ENCODE measurements at regions not wholly inside any gene's neighbourhood (a gene's known extent, or its start where the extent isn't known, plus 50 kb on each side); places are given as distances from the start of the nearest gene placed in this dataset.

- H3K36me3 Mint-ChIP-seq: no peaks in the 10 kb centered on the region
- no peak overlapping the region for H3K27ac Mint-ChIP-seq
- H3K9me3 Mint-ChIP-seq: peaks cover 4 to 7% of the 10 kb centered on the region in 2 donors
- no peak for ATAC-seq
- no peak for DNase-seq (ENCODE audit: low spot score in 2 of 2)
Observed at GRCh38 chr3:117752984-117753717, 1043.6 kb downstream of the TUSC7 start.

DNA sequence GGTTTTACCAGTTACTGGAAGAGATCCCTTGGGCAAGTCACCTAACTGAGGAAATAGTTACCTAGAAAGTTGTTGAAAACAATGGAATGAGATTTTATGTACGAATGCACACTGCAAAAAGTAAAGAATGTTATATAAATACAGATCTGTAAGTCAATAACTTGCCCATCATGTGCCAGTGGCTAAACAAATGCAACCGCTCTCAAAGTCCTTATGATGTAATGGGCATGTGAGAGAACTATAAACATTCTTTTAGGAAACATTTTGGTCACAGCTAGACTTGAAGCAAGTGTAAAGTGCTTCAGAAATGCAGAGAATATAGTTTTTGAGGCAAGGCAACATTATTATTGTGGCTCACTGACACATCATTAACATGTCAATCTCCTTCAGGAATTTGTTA is 1044.5 kb downstream of the TUSC7 start:
- no peak for ATAC-seq
- Mint-ChIP-seq H3K27ac (no peak overlapping the region), H3K36me3 (no peaks in the 10 kb centered on the region), H3K9me3 (peaks cover 4 to 7% of the 10 kb centered on the region in 2 donors)
- DNase-seq (ENCODE audit: low spot score in 2 of 2): no peak

DNA sequence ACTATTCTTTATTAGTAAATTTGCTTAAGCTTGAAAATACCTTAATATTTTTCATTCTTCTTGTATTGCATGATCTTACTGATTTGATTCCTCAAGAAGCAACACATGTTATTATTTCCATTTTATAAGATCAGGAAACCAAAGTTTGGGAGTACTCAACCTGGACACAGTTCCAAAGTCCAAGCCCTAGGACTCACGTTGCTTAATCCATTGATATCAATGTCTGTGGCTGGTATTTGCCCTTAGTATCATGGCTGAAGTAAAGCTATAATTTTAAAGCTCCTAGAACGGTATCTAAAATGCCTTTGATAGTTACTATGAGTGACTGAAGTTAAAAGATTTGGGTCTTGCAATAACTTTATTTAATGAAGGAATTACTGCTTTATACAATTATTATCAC is 1045.3 kb downstream of the TUSC7 start:
- no peak overlapping the region for H3K27ac Mint-ChIP-seq
- H3K36me3 Mint-ChIP-seq: no peaks in the 10 kb centered on the region
- DNase-seq (ENCODE audit: low spot score in 2 of 2) (no peak), ATAC-seq (no peak)
- H3K9me3 Mint-ChIP-seq: peaks cover 2 to 10% of the 10 kb centered on the region in 2 donors

- Mint-ChIP-seq H3K36me3 (no peaks in the 10 kb centered on the region), H3K27ac (no peak overlapping the region), H3K9me3 (peaks cover 9 to 15% of the 10 kb centered on the region in 2 donors)
- ATAC-seq (no peak), DNase-seq (ENCODE audit: low spot score in 2 of 2) (no peak)
Observed at GRCh38 chr3:117756563-117756962, 1047.0 kb downstream of the TUSC7 start.

- H3K27ac Mint-ChIP-seq: no peak overlapping the region
- peaks cover 8 to 9% of the 10 kb centered on the region in 2 donors for H3K9me3 Mint-ChIP-seq
- no peak for DNase-seq (ENCODE audit: low spot score in 2 of 2)
- H3K36me3 Mint-ChIP-seq: no peaks in the 10 kb centered on the region
- ATAC-seq: no peak
Observed at GRCh38 chr3:117761703-117762620, 1052.4 kb downstream of the TUSC7 start.

DNA sequence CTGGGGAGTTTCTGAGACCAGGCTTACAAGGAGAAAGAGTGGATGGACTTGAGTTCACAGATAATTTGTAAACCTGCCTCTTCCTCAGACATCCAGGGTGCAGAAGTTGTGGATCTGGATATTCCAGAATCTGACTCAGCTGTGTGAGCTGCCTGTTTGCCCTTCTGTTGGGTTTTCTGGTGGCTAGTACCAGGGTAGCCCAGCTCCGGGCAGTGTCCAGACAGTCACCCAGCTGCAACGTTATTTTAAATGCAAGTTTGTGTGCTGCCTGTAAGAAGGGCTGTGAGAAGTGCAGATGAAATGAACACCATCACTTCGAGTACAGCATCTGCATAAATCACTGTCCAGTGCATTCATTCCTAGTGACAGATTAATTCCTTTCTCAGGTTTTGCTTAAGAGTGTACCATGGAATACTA is 1053.0 kb downstream of the TUSC7 start:
- ATAC-seq (no peak), DNase-seq (ENCODE audit: low spot score in 2 of 2) (no peak)
- Mint-ChIP-seq H3K9me3 (peaks cover 9 to 11% of the 10 kb centered on the region in 2 donors), H3K27ac (no peak overlapping the region), H3K36me3 (no peaks in the 10 kb centered on the region)

- no peak overlapping the region for H3K27ac Mint-ChIP-seq
- ATAC-seq (no peak), DNase-seq (ENCODE audit: low spot score in 2 of 2) (no peak)
- H3K9me3 Mint-ChIP-seq: peaks cover 9 to 11% of the 10 kb centered on the region in 2 donors
- no peaks in the 10 kb centered on the region for H3K36me3 Mint-ChIP-seq
Observed at GRCh38 chr3:117763561-117763960, 1054.0 kb downstream of the TUSC7 start.

- H3K36me3 Mint-ChIP-seq: no peaks in the 10 kb centered on the region
- DNase-seq (ENCODE audit: low spot score in 2 of 2) (no peak), ATAC-seq (no peak)
- H3K9me3 Mint-ChIP-seq: peaks cover 0 to 9% of the 10 kb centered on the region in 2 donors
- H3K27ac Mint-ChIP-seq: no peak overlapping the region
Observed at GRCh38 chr3:117768581-117768980, 1059.0 kb downstream of the TUSC7 start.

DNA sequence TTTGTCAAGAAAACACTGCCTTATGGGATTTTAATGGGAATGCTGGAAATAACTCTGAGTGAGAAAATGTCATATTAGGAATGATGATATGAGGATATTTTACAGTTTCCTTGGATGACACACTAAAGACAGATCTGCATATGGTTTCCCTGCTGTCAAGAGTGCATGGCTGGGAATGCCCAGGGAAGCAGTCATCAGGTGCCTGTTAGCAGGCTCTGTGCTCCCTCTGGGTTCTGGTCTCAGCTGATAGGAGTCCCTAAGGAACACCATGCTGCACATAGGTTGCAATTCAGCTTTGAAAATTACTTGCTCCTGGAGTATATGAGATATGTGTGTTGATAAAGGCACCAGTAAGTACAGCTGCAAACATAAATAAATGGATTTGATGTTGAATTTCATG is 1064.6 kb downstream of the TUSC7 start:
- ATAC-seq (no peak), DNase-seq (ENCODE audit: low spot score in 2 of 2) (no peak)
- peaks cover 0 to 9% of the 10 kb centered on the region in 2 donors for H3K9me3 Mint-ChIP-seq
- H3K36me3 Mint-ChIP-seq: peaks cover 0 to 6% of the 10 kb centered on the region in 2 donors
- H3K27ac Mint-ChIP-seq: no peak overlapping the region

GRCh38 chr3:117786349-117786748 is 1076.8 kb downstream of the TUSC7 start:
- Mint-ChIP-seq H3K36me3 (no peaks in the 10 kb centered on the region), H3K9me3 (peaks cover 5 to 7% of the 10 kb centered on the region in 2 donors), H3K27ac (no peak overlapping the region)
- no peak for ATAC-seq
- no peak for DNase-seq (ENCODE audit: low spot score in 2 of 2)

DNA sequence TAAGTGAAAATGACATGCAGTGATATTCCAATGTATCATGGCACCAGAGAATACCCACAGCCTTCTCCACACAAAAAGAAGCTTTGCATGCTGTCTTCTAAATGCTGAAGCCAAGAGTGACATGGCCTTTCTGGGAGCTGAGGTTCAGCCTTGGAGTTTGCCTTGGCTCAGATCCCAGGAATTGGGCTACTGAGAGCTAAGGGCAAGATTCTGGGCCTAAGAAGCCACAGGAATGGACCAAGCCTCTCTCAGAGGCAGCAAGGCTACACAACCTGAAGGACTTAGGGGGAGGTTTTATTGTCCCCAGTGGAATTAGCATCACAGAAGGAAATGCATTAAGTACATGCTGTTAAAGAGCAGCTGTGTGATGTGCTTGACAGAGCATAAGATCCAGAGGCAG is 1078.5 kb downstream of the TUSC7 start:
- Mint-ChIP-seq H3K27ac (no peak overlapping the region), H3K9me3 (peaks cover 5 to 7% of the 10 kb centered on the region in 2 donors), H3K36me3 (no peaks in the 10 kb centered on the region)
- ATAC-seq (no peak), DNase-seq (ENCODE audit: low spot score in 2 of 2) (no peak)

DNA sequence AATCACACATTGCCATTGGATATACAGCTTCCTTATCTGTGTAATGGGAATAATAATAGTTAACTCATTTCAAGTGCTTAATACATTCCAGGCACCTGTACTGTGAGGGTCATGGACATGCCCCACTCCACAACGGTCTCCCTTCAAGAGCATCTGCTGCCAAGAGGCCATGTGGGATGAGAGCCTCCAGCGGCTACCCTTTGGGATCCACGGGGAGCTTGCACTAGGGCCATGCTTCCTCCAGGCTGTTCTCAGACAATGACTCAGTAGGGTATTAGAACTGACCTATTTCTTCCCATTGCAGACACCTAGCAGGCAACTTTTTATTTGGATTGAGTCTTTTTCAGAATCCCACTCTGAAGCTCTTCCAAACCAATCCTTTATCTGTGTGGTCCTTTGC is 1078.9 kb downstream of the TUSC7 start:
- DNase-seq (ENCODE audit: low spot score in 2 of 2) (no peak), ATAC-seq (no peak)
- no peaks in the 10 kb centered on the region for H3K36me3 Mint-ChIP-seq
- H3K9me3 Mint-ChIP-seq: peaks cover 5 to 7% of the 10 kb centered on the region in 2 donors
- no peak overlapping the region for H3K27ac Mint-ChIP-seq

- peaks cover 5 to 10% of the 10 kb centered on the region in 2 donors for H3K9me3 Mint-ChIP-seq
- ATAC-seq (no peak), DNase-seq (ENCODE audit: low spot score in 2 of 2) (no peak)
- no peaks in the 10 kb centered on the region for H3K36me3 Mint-ChIP-seq
- no peak overlapping the region for H3K27ac Mint-ChIP-seq
Observed at GRCh38 chr3:117790235-117790987, 1080.8 kb downstream of the TUSC7 start.

GRCh38 chr3:117793622-117794265 is 1084.2 kb downstream of the TUSC7 start:
- DNase-seq (ENCODE audit: low spot score in 2 of 2) (no peak), ATAC-seq (no peak)
- no peak overlapping the region for H3K27ac Mint-ChIP-seq
- peaks cover 2 to 7% of the 10 kb centered on the region in 2 donors for H3K9me3 Mint-ChIP-seq
- no peaks in the 10 kb centered on the region for H3K36me3 Mint-ChIP-seq

GRCh38 chr3:117798221-117798620 is 1088.6 kb downstream of the TUSC7 start:
- Mint-ChIP-seq H3K9me3 (peaks cover 5 to 7% of the 10 kb centered on the region in 2 donors), H3K27ac (no peak overlapping the region), H3K36me3 (no peaks in the 10 kb centered on the region)
- ATAC-seq (no peak), DNase-seq (ENCODE audit: low spot score in 2 of 2) (no peak)

GRCh38 chr3:117798687-117799386 is 1089.3 kb downstream of the TUSC7 start:
- no peak for DNase-seq (ENCODE audit: low spot score in 2 of 2)
- Mint-ChIP-seq H3K36me3 (no peaks in the 10 kb centered on the region), H3K9me3 (peaks cover 5 to 6% of the 10 kb centered on the region in 2 donors), H3K27ac (no peak overlapping the region)
- ATAC-seq: no peak

Measured in activated naive CD4-positive, alpha-beta T cell treated with anti-CD3 and anti-CD28 coated beads, Interleukin-2, amount 50 U/mL, for 72 hours (primary cell).